H1 (cell line): ENCODE measurements at regions not wholly inside any gene's neighbourhood (a gene's known extent, or its start where the extent isn't known, plus 50 kb on each side); places are given as distances from the start of the nearest gene placed in this dataset.

Experiments
- CTCF ChIA-PET: fragments of 300-600 bp; sonication (Branson Sonifier 250); formaldehyde crosslinking; loops from one replicate; lab custom pipeline; 2021; ENCODE audit not compliant: partially characterized antibody; lab: Charles Lee
- POLR2A ChIA-PET: fragments of 300-600 bp; sonication (Branson Sonifier 250); formaldehyde crosslinking; loops from one replicate; lab custom pipeline; 2021; ENCODE audit warnings: inconsistent platforms; ENCODE audit not compliant: partially characterized antibody; lab: Charles Lee
- DNase-seq, 2 experiments: peaks; one replicate each; pipeline versions ENCODE4 v3.0.0 to v3.0.0-alpha.2; 2010 to 2022; ENCODE audit warnings: low spot score in 2 of 2, low read depth in 1 of 2, mixed read lengths in 1 of 2
- FAIRE-seq: peaks from 2 replicates; lab custom pipeline; 2011; peaks lifted over from hg19 to GRCh38; lab: Jason Lieb, UNC
- H2AFZ ChIP-seq: 2 replicates; pipeline ENCODE4 v1.8.1; 2012; ENCODE audit warnings: low read length, inconsistent platforms
- H2AK5ac ChIP-seq: 2 replicates; pipeline ENCODE4 v1.6.1; 2013; ENCODE audit warnings: low read depth, low read length
- H2BK120ac ChIP-seq: replicated peaks from 2 replicates; pipeline ENCODE3; 2013; ENCODE audit warnings: low read depth, low read length, inconsistent platforms
- H2BK12ac ChIP-seq: 2 replicates; pipeline ENCODE4 v1.6.1; 2013; ENCODE audit warnings: low read depth, low read length
- H2BK15ac ChIP-seq: 2 replicates; pipeline ENCODE4 v1.6.1; 2013; ENCODE audit warnings: low read length
- H2BK20ac ChIP-seq: 2 replicates; pipeline ENCODE4 v1.6.1; 2013; ENCODE audit warnings: low read length
- H2BK5ac ChIP-seq: 2 replicates; pipeline ENCODE4 v1.6.1; 2013; ENCODE audit warnings: low read depth, low read length
- H3K14ac ChIP-seq: 2 replicates; pipeline ENCODE4 v1.6.1; 2013; ENCODE audit warnings: inconsistent platforms; ENCODE audit not compliant: insufficient read length
- H3K18ac ChIP-seq: 2 replicates; pipeline ENCODE4 v1.6.1; 2013; ENCODE audit warnings: low read length; ENCODE audit errors: extremely low read depth
- H3K23ac ChIP-seq: 2 replicates; pipeline ENCODE4 v1.6.1; 2013; ENCODE audit warnings: inconsistent platforms; ENCODE audit not compliant: insufficient read length
- H3K23me2 ChIP-seq: 2 replicates; pipeline ENCODE4 v1.6.1; 2013; ENCODE audit warnings: low read depth, low read length
- H3K27ac ChIP-seq: 2 replicates; pipeline ENCODE4 v1.6.1; 2011; ENCODE audit warnings: low read depth, low read length, inconsistent platforms
- H3K27me3 ChIP-seq, 4 experiments: replicated peaks in 1 of 4; 1 replicate in 1 of 4; 2 replicates in 3 of 4; pipeline versions ENCODE4 v1.6.1 to v1.8.1; 2011 to 2013; ENCODE audit warnings: low read length in 3 of 4, mild to moderate bottlenecking in 3 of 4, inconsistent platforms in 2 of 4, mixed read lengths in 2 of 4, moderate library complexity in 1 of 4; ENCODE audit not compliant: control insufficient read depth in 3 of 4, insufficient read depth in 3 of 4; ENCODE audit errors: extremely low read depth in 1 of 4
- H3K36me3 ChIP-seq, 4 experiments: 2 replicates each; pipeline versions ENCODE4 v1.6.1 to v1.8.1; 2011 to 2013; ENCODE audit warnings: mild to moderate bottlenecking in 4 of 4, low read length in 3 of 4, moderate library complexity in 2 of 4, control low read depth in 1 of 4, inconsistent platforms in 1 of 4; ENCODE audit not compliant: insufficient read depth in 4 of 4, control insufficient read depth in 2 of 4
- H3K4ac ChIP-seq: replicated peaks from 2 replicates; pipeline ENCODE3; 2013; ENCODE audit warnings: low read length, low read depth, mixed read lengths, inconsistent platforms; ENCODE audit not compliant: insufficient read length
- H3K4me1 ChIP-seq, 4 experiments: replicated peaks in 1 of 4; 1 replicate in 1 of 4; 2 replicates in 3 of 4; pipeline versions ENCODE4 v1.6.1 to v1.8.1; 2011 to 2013; ENCODE audit warnings: low read length in 3 of 4, inconsistent platforms in 2 of 4, mixed read lengths in 1 of 4; ENCODE audit not compliant: insufficient read depth in 4 of 4, control insufficient read depth in 3 of 4
- H3K4me2 ChIP-seq, 2 experiments: 2 replicates each; pipeline versions ENCODE4 v1.6.1 to v1.8.1; 2011 to 2013; ENCODE audit warnings: low read depth in 2 of 2, low read length in 2 of 2, control low read depth in 1 of 2, inconsistent platforms in 1 of 2, mild to moderate bottlenecking in 1 of 2; ENCODE audit not compliant: insufficient read depth in 1 of 2
- H3K4me3 ChIP-seq, 4 experiments: fragments of 200-600, 300-600 bp in 1 of 4; sonication (generic), shearing (Covaris generic), sonication (Bioruptor Twin) in 1 of 4; 2 replicates each; pipeline versions ENCODE4 v1.5.1 to v1.8.1; 2011 to 2016; ENCODE audit warnings: low read length in 4 of 4, low read depth in 3 of 4, control low read depth in 2 of 4, inconsistent platforms in 2 of 4, mild to moderate bottlenecking in 2 of 4, mixed read lengths in 1 of 4, moderate library complexity in 1 of 4; ENCODE audit not compliant: insufficient read depth in 2 of 4; ENCODE audit errors: extremely low read depth in 1 of 4
- H3K56ac ChIP-seq: replicated peaks from 2 replicates; pipeline ENCODE3; 2013; ENCODE audit warnings: low read depth, mild to moderate bottlenecking, mixed read lengths, low read length, inconsistent platforms; ENCODE audit not compliant: insufficient read length
- H3K79me1 ChIP-seq: 2 replicates; pipeline ENCODE4 v1.6.1; 2013; ENCODE audit warnings: low read depth, low read length, control low read depth
- H3K79me2 ChIP-seq, 2 experiments: 2 replicates each; pipeline versions ENCODE4 v1.6.1 to v1.8.1; 2012 to 2013; ENCODE audit warnings: low read length in 2 of 2, mild to moderate bottlenecking in 2 of 2, inconsistent platforms in 1 of 2; ENCODE audit not compliant: insufficient read depth in 2 of 2, control insufficient read depth in 1 of 2
- H3K9ac ChIP-seq, 4 experiments: replicated peaks in 1 of 4; 1 replicate in 1 of 4; 2 replicates in 3 of 4; pipeline versions ENCODE4 v1.6.1 to v1.8.1; 2011 to 2013; ENCODE audit warnings: low read depth in 3 of 4, low read length in 3 of 4, control low read depth in 2 of 4, mild to moderate bottlenecking in 2 of 4, moderate library complexity in 2 of 4, inconsistent platforms in 1 of 4; ENCODE audit errors: extremely low read depth in 1 of 4
- H3K9me3 ChIP-seq, 2 experiments: 2 replicates each; pipeline versions ENCODE4 v1.6.1 to v1.8.1; 2012 to 2013; ENCODE audit warnings: mild to moderate bottlenecking in 2 of 2, moderate library complexity in 2 of 2, control low read depth in 1 of 2, inconsistent platforms in 1 of 2, low read depth in 1 of 2, low read length in 1 of 2, mixed read lengths in 1 of 2; ENCODE audit not compliant: insufficient read depth in 2 of 2
- H4K20me1 ChIP-seq, 2 experiments: replicated peaks in 1 of 2; 2 replicates each; pipeline versions ENCODE3 to v1.8.1; 2011 to 2013; ENCODE audit warnings: inconsistent platforms in 2 of 2, low read length in 2 of 2, mild to moderate bottlenecking in 1 of 2; ENCODE audit not compliant: insufficient read depth in 2 of 2, control insufficient read depth in 1 of 2
- H4K5ac ChIP-seq: 2 replicates; pipeline ENCODE4 v1.6.1; 2013; ENCODE audit warnings: low read length, low read depth, mixed read lengths, inconsistent platforms; ENCODE audit not compliant: insufficient read length
- H4K8ac ChIP-seq: 2 replicates; pipeline ENCODE4 v1.8.0; 2013; ENCODE audit warnings: mild to moderate bottlenecking, moderate library complexity, low read length, inconsistent platforms; ENCODE audit not compliant: insufficient read depth; ENCODE audit errors: extremely low read depth
- H4K91ac ChIP-seq: replicated peaks from 2 replicates; pipeline ENCODE3; 2013; ENCODE audit warnings: low read length, mixed read lengths, inconsistent platforms; ENCODE audit not compliant: insufficient read length
- CBX5 ChIP-seq: fragments of 300-800, 300-1000 bp; sonication (generic); IDR thresholded peaks from 2 replicates; pipeline ENCODE4 v1.7.1; 2016; ENCODE audit warnings: antibody characterized with exemption, low read length, low read depth
- CBX8 ChIP-seq: fragments of 300-800, 300-1000 bp; sonication (generic); IDR thresholded peaks from 2 replicates; pipeline ENCODE4 v1.7.1; 2016; ENCODE audit warnings: low read depth, low read length, borderline replicate concordance
- CHD1 ChIP-seq: IDR thresholded peaks from 2 replicates; pipeline ENCODE4 v1.6.1; 2012; ENCODE audit warnings: low read depth, low read length, improper control_type of control experiment
- MAFK ChIP-seq: IDR thresholded peaks from 2 replicates; pipeline ENCODE4 v1.6.1; 2012; ENCODE audit warnings: low read depth, mild to moderate bottlenecking, improper control_type of control experiment, low read length
- PHF8 ChIP-seq: fragments of 200-600 bp; sonication (generic); conservative IDR thresholded peaks from 2 replicates; pipeline ENCODE4 v1.7.1; 2012; ENCODE audit warnings: low read depth, mild to moderate bottlenecking, inconsistent platforms, low read length, moderate library complexity
- SAP30 ChIP-seq: fragments of 300-600 bp; sonication (generic); IDR thresholded peaks from 2 replicates; pipeline ENCODE4 v1.7.1; 2012; ENCODE audit warnings: low read length, moderate library complexity, mild to moderate bottlenecking, inconsistent platforms; ENCODE audit not compliant: insufficient read depth, insufficient replicate concordance
- SIX5 ChIP-seq: IDR thresholded peaks from 2 replicates; pipeline ENCODE4 v1.6.1; 2011; ENCODE audit warnings: mild to moderate bottlenecking, low read depth, low read length
- TBP ChIP-seq: IDR thresholded peaks from 2 replicates; pipeline ENCODE4 v1.6.1; 2011; ENCODE audit warnings: low read depth, low read length, improper control_type of control experiment
- WGBS, 2 experiments: shearing (Covaris generic) in 1 of 2; methylation state at CpG; one replicate each; pipeline versions ENCODE4 v1.1.6 to v1.1.7; 2013 to 2015; ENCODE audit warnings: low lambda C conversion rate in 2 of 2, mixed read lengths in 2 of 2, inconsistent platforms in 1 of 2, low coverage in 1 of 2, missing lambda C conversion rate in 1 of 2; ENCODE audit not compliant: insufficient replicate concordance in 2 of 2, insufficient coverage in 1 of 2, insufficient read length in 1 of 2; ENCODE audit errors: extremely low coverage in 1 of 2, missing lambda C conversion rate in 1 of 2; 5-methylcytosine and 5-hydroxymethylcytosine counted together
- TF ChIP-seq, protein P1 (sequence below): IDR thresholded peaks from 2 replicates; pipeline ENCODE4 v1.6.1; 2012; ENCODE audit warnings: inconsistent platforms

DNA sequence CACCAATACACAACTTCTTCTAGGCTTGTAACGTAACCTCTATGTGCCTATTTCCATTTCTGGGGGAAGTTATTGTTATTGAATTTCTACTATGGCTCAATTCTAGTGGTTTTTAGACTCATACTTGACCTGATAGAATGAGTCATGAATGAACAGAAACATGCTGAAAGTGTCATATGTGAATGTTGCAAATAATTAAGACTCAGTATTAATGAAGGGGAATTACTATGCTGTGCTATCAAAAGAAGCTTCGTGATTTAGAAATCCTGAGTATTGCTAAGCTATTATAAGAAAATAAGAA lies 135.1 kb upstream of the ZWINT start:
- no peak overlapping the region for H3K56ac ChIP-seq
- CTCF ChIA-PET, result interaction anchor here (1.1 kb wide), 1 partner anchor 286 kb away, joined by 3 read pairs; no protein-coding TSS in a partner anchor
- no peaks in the 10 kb centered on the region for H3K9me3 ChIP-seq
- H4K20me1 ChIP-seq, result no peaks in the 10 kb centered on the region
- no peak overlapping the region for H3K4me2 ChIP-seq
- no peak overlapping the region for H3K18ac ChIP-seq
- no peak overlapping the region for H2BK12ac ChIP-seq
- no peak for FAIRE-seq
- no peak overlapping the region for H4K8ac ChIP-seq
- no peak overlapping the region for H2BK5ac ChIP-seq
- H3K9ac ChIP-seq, result no peak overlapping the region
- no peaks in the 10 kb centered on the region for H3K4me1 ChIP-seq
- no peaks in the 10 kb centered on the region for H3K79me1 ChIP-seq
- H4K91ac ChIP-seq, result no peak overlapping the region
- H3K36me3 ChIP-seq, result no peaks in the 10 kb centered on the region
- H3K14ac ChIP-seq, result no peak overlapping the region
- H2BK120ac ChIP-seq, result no peak overlapping the region
- H3K27ac ChIP-seq, result no peak overlapping the region
- no peak overlapping the region for H4K5ac ChIP-seq
- no peaks in the 10 kb centered on the region for H3K23me2 ChIP-seq
- H2AFZ ChIP-seq, result no peak overlapping the region
- POLR2A ChIA-PET, result no interaction called here
- H3K4me3 ChIP-seq, result no peak overlapping the region
- H3K27me3 ChIP-seq, result no peaks in the 10 kb centered on the region
- 91% methylated on average over 2 of the region's 2 CpGs; no CpG with 5 or more reads in 1 of the 2 experiments for WGBS, 2 experiments
- no peak for DNase-seq
- no peak overlapping the region for H3K4ac ChIP-seq
- H2AK5ac ChIP-seq, result no peak overlapping the region
- no peak overlapping the region for H2BK15ac ChIP-seq
- H3K23ac ChIP-seq, result no peak overlapping the region
- H2BK20ac ChIP-seq, result no peak overlapping the region
- no peaks in the 10 kb centered on the region for H3K79me2 ChIP-seq
- TF ChIP-seq PHF8 (no peak), CBX8 (no peak), MAFK (no peak), CHD1 (no peak), SIX5 (no peak), TBP (no peak), CBX5 (no peak), SAP30 (no peak)
- TF ChIP-seq, protein P1, sequence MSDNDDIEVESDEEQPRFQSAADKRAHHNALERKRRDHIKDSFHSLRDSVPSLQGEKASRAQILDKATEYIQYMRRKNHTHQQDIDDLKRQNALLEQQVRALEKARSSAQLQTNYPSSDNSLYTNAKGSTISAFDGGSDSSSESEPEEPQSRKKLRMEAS, result no peak
